Skeletal muscle satellite cell (primary cell): ENCODE measurements at regions not wholly inside any gene's neighbourhood (a gene's known extent, or its start where the extent isn't known, plus 50 kb on each side); places are given as distances from the start of the nearest gene placed in this dataset.
A peak's percentile ranks its signal among the peaks of the same experiment; 100 is the strongest.

Experiments used
- small RNA-seq: library from RNA; depleted of rRNA; stranded (forward); fragments of <200 nt; gene quantifications from one replicate; pipeline ENCODE3, GENCODE V24; 2012

Small RNA genes lying in the stretch of these regions (small RNA-seq; reads per million reads assigned to genes)
- 50.1 reads per million, percentile 96 among the genes with 10 or more reads in this experiment for gene RF00003
